HG02852 (cell line): ENCODE measurements at regions not wholly inside any gene's neighbourhood (a gene's known extent, or its start where the extent isn't known, plus 50 kb on each side); places are given as distances from the start of the nearest gene placed in this dataset.
"Not testable (repeated sequence)": the region's sequence is repeated elsewhere in the genome, so short reads cannot be mapped to it uniquely, and the experiment has no call there.

Source experiments
- ATAC-seq: cut with Tn5 transposase; IDR thresholded peaks from one replicate; pipeline ENCODE4 v1.9.1; 2021; ENCODE audit warnings: mild to moderate bottlenecking, moderate library complexity; ENCODE audit not compliant: unreplicated experiment

- ATAC-seq: no peak
Measured at GRCh38 chr18:49697049-49697448, 116.3 kb downstream of the ACAA2 start.

DNA sequence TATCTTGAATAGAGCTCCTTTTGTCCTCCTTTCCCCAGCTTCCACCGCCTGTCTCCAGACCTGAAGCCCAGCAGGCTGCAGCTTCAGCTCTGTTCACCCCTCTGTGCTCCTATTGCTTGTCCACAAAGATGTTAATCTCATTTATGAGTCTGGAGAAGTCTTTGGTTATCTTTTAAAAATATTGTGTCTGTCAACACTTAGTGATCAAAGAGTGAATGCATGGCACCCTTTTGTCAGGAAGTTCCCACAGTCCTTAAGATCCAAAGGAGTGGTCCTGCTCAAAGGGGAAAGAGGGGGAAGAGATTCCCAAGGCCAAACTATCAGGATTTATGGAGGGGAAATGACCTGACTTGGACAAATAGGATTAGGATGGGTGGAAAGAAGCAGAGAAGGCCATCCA lies 118.9 kb downstream of the ACAA2 start:
- ATAC-seq: no peak

GRCh38 chr18:49693717-49694005 lies 119.7 kb downstream of the ACAA2 start:
- no peak for ATAC-seq

GRCh38 chr18:49692906-49693716 lies 120.2 kb downstream of the ACAA2 start:
- ATAC-seq: no peak

DNA sequence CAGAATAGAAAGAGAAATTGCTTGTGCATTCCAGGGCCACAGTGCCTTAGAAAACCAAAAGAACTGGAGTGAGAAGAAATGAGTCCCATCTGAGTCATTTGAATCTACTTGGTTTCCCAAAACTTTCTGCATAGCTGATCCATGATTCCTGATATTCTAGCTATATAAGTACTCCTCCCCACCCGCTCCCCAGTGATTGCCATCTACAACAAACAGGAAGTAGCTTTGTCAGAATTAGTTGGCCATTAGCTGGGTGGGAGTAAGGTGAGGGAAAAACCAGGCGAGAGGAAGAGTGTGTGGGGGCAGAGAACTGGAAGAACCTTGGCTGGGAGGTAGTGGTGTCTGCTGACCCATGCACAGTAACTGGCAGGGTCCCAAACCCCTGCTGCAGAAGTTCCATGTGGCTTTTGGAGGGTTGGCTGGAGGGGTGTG lies 122.1 kb downstream of the ACAA2 start:
- ATAC-seq: no peak

DNA sequence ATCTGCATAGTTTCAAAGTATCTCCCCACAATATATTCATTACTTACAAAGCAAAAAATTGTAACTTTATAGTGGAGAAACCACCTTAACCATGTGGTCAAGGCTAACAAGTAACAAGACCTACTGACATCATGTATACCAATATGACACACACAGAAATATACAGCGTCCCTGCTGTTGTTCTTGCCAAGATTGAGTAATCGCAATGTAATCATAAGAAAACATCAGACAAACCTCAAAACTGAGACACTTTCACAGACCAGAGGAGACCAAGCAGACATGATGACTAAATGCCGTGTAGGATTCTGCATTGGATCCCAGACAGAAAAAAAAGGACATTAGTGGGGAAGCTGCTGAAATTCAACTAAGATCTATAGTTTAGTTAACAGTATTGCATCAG lies 123.0 kb downstream of the ACAA2 start:
- no peak for ATAC-seq

DNA sequence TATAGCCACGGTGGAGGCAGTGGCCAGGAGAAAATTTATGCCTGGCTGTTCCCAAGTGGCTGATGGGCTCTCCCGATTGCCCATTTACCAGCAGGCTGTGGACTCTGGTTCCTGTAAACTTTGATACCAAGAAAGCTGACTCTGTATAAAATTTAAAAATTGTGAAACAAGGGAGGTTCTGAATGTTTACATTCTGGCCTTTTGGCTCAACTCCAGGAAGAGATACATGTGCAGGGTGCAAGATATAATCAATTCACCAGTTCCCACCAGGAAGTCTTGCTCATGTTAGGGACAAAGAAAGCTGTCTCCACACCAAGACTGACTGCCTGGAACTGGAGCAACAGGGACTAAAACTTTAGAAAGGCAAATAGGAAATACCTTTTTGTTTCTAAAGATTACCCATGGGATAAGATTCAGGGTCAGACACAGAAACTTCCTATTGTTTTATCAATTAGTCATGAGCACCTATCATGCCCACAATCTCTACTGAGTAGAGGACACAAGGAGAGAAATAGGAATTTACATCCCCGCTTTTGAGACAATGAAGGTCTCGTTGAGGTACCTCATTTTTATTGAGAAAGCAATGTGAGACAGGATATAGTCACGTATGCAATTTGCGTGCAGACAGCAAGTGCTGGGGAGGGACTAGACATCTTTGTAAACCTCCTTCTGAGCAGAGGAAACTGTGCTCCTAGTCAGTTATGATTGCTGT lies 123.5 kb downstream of the LIPG start:
- no peak for ATAC-seq

DNA sequence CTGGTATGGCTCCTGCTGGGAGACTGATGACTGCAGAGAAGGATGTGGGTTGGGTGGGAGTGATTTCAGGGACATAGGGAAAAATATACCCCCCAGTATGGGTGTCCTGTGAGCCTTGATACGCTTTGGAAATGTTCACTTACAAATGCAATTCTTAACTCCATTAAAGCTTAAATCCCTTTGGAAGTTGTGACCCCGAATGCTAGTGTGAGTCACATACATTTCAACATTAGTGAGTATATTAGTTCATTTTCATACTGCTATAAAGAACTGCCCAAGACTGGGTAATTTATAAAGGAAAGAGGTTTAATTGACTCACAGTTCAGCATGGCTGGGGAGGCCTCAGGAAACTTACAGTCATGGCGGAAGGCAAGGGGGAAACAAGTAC lies 120.9 kb downstream of the LIPG start:
- not testable (repeated sequence) for ATAC-seq

GRCh38 chr18:49682173-49682802 lies 120.4 kb downstream of the LIPG start:
- ATAC-seq: no peak

DNA sequence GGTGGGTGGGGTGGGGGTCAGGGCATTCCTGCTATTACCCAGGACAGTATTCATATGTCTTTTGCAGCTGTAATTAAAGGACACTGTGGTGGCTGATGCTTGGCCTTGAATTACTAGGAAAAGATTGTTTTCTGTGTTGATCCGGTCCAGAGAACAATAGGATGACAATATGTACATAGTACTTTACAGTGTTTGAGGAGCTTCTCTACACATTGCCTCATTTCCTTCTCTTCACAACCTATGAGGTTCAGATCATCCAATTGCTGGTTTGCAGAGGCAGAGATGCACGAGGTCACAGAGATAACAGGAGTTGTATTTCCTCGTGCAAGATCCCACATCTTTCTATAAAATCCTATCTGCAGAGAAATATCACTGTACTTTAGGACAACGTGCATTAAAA lies 119.5 kb downstream of the LIPG start:
- ATAC-seq: no peak

- no peak for ATAC-seq
Measured at GRCh38 chr18:49678440-49678839, 116.6 kb downstream of the LIPG start.

- no peak for ATAC-seq
Measured at GRCh38 chr18:49677762-49678413, 116.0 kb downstream of the LIPG start.

- no peak for ATAC-seq
Measured at GRCh38 chr18:49677081-49677480, 115.2 kb downstream of the LIPG start.

DNA sequence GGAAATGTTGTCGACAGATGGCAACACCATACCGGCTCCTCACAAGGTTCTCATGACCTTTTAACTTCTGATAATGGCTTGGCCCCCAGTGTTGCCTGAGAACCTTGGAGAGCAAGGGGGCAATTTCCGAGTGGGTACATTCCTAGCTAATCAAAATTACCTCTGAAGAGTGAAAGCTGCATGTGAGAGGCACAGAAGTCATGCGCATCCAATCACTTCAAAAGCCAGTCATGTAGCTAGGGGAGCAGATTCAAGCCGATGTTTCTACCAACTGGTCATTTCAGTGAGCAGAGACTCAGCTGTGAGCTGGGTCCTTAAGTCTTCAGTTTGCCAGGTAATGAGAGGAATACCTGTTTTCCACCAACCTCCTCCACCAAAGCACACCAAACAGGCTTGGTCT lies 111.4 kb downstream of the LIPG start:
- no peak for ATAC-seq

DNA sequence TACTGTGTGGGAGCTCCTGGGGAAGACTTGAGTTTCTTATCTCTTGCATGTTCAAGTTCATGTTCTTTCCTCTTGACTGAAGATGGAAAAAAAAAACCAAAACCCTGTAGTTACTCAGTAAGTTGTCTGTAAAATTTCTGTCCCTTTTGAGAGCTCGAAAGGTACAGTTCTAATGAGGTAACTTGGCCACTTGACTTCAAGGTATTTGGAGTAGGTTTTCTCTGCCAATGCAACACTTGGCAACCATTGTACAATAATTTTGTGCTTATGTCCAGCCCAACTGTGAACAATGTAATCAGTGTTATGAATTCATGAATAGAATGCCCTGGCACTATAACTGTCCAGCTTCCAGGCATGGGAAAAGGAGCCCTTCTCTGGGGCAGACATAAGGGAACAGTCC lies 111.0 kb downstream of the LIPG start:
- no peak for ATAC-seq

GRCh38 chr18:49669403-49669802 lies 107.5 kb downstream of the LIPG start:
- ATAC-seq: no peak

- ATAC-seq: no peak
Measured at GRCh38 chr18:49668574-49669275, 106.9 kb downstream of the LIPG start.

DNA sequence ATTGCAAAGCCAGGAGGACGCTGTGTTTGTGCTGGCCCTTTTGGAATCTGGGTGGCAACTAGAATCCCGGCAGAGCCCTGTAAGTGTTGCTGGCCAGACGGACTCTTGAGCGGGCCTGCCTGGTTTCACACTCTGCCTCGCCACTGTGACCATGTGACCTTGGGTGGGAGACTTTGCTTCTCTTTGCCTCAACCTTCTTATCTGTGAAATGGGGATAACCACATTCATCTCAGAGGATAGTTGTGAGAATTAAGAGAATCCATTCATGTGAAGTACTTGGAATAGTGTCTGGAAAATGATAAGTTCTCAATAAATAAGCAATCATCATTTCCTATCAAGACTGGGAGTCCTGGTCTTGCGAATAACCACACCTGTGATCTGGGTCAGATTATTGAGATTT lies 105.6 kb downstream of the LIPG start:
- ATAC-seq: no peak

DNA sequence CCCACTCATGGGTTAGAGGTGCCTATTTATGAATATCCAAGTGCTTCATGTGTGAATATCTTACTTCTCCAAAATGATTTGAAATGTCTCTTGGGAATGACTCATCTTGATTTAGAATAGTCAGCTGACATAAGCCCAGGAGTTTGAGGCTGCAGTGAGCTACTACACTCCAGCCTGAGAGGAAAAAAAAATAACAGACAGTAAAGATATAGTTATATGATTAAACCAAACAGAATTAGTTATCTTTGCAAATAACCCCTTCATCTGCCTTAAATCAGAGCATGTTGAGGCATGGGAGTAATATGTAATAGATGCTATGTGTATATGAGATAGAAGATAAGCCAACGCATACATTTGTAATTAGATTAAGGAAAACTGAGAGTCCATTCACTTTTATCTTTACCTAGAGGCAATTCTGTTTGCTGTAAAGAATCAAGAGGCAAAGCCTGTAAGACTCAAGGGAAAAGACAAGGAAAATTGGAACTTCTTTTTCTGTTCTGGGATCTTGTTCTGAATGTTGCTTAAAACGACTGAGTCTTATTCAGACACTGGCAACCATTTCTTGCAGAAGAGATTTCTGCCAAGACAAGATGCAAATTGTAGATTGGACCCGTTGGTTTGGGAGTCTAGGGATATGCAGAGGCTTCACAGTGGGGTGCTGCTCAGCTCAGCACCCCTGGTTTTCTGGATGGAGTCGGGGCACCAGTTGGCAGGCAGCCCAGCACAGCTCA lies 104.4 kb downstream of the LIPG start:
- ATAC-seq: no peak
